HepG2 (cell line): ENCODE measurements at regions not wholly inside any gene's neighbourhood (a gene's known extent, or its start where the extent isn't known, plus 50 kb on each side); places are given as distances from the start of the nearest gene placed in this dataset.

Experiments used
- ZNF382 ChIP-seq: sonication (generic); formaldehyde crosslinking; IDR thresholded peaks from 2 replicates; pipeline ENCODE4 v1.5.0; 2020; ENCODE audit warnings: missing genetic modification reagents, mild to moderate bottlenecking, borderline replicate concordance
- TF ChIP-seq, protein P1 (sequence below), 2 experiments: sonication (generic) in 1 of 2; formaldehyde crosslinking in 1 of 2; IDR thresholded peaks; 2 replicates each; pipeline versions ENCODE4 v1.6.1 to v1.9.0; 2014 to 2022; ENCODE audit warnings: antibody characterized with exemption in 1 of 2, borderline replicate concordance in 1 of 2, inconsistent platforms in 1 of 2, low read depth in 1 of 2, missing genetic modification reagents in 1 of 2
- TF ChIP-seq, protein P2 (sequence below): sonication (generic); formaldehyde crosslinking; IDR thresholded peaks from 2 replicates; pipeline ENCODE4 v1.8.0; 2022; ENCODE audit warnings: low read depth, missing genetic modification reagents
- TF ChIP-seq, protein P3 (sequence below): sonication (generic); formaldehyde crosslinking; IDR thresholded peaks from 2 replicates; pipeline ENCODE4 v1.5.0; 2020; ENCODE audit warnings: missing genetic modification reagents, mild to moderate bottlenecking, borderline replicate concordance

- TF ChIP-seq, protein P1, sequence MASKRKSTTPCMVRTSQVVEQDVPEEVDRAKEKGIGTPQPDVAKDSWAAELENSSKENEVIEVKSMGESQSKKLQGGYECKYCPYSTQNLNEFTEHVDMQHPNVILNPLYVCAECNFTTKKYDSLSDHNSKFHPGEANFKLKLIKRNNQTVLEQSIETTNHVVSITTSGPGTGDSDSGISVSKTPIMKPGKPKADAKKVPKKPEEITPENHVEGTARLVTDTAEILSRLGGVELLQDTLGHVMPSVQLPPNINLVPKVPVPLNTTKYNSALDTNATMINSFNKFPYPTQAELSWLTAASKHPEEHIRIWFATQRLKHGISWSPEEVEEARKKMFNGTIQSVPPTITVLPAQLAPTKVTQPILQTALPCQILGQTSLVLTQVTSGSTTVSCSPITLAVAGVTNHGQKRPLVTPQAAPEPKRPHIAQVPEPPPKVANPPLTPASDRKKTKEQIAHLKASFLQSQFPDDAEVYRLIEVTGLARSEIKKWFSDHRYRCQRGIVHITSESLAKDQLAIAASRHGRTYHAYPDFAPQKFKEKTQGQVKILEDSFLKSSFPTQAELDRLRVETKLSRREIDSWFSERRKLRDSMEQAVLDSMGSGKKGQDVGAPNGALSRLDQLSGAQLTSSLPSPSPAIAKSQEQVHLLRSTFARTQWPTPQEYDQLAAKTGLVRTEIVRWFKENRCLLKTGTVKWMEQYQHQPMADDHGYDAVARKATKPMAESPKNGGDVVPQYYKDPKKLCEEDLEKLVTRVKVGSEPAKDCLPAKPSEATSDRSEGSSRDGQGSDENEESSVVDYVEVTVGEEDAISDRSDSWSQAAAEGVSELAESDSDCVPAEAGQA (IDR thresholded peaks at IDR 0.05; ENCODE audit: low read depth): no peak
- TF ChIP-seq, protein P1 (CRISPR knock-in tag; IDR thresholded peaks at IDR 0.05; ENCODE audit: borderline replicate concordance): no peak
- TF ChIP-seq, protein P2, sequence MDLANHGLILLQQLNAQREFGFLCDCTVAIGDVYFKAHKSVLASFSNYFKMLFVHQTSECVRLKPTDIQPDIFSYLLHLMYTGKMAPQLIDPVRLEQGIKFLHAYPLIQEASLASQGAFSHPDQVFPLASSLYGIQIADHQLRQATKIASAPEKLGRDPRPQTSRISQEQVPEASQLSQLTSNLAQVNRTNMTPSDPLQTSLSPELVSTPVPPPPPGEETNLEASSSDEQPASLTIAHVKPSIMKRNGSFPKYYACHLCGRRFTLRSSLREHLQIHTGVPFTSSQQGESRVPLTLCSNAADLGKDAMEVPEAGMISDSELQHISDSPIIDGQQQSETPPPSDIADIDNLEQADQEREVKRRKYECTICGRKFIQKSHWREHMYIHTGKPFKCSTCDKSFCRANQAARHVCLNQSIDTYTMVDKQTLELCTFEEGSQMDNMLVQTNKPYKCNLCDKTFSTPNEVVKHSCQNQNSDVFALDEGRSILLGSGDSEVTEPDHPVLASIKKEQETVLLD (CRISPR knock-in tag): no peak
- no peak for TF ChIP-seq ZNF382 (CRISPR knock-in tag)
- TF ChIP-seq, protein P3, sequence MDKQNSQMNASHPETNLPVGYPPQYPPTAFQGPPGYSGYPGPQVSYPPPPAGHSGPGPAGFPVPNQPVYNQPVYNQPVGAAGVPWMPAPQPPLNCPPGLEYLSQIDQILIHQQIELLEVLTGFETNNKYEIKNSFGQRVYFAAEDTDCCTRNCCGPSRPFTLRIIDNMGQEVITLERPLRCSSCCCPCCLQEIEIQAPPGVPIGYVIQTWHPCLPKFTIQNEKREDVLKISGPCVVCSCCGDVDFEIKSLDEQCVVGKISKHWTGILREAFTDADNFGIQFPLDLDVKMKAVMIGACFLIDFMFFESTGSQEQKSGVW (CRISPR knock-in tag): no peak
Measured at GRCh38 chr18:10245031-10245845, 209.2 kb upstream of the APCDD1 start (continued).
